Tibial artery (tissue), 4 donors: ENCODE measurements at regions not wholly inside any gene's neighbourhood (a gene's known extent, or its start where the extent isn't known, plus 50 kb on each side); places are given as distances from the start of the nearest gene placed in this dataset.

Source experiments
- DNase-seq, 2 donors: peaks; one replicate each; pipeline ENCODE4 v3.0.0-alpha.2; 2019
- H3K27ac ChIP-seq, 2 donors: fragments of 200-600 bp; sonication (generic) in 1 of 2; 1 replicate in 1 of 2; 2 replicates in 1 of 2; pipeline ENCODE4 v1.5.1; 2018 to 2019; ENCODE audit warnings: mild to moderate bottlenecking in 1 of 2
- H3K27me3 ChIP-seq, 2 donors: fragments of 200-600 bp; sonication (generic) in 1 of 2; one replicate each; pipeline versions ENCODE4 v1.5.1 to v1.6.0; 2016 to 2019
- H3K36me3 ChIP-seq, 3 donors: fragments of 200-600 bp; sonication (generic) in 2 of 3; one replicate each; pipeline ENCODE4 v1.5.1; 2016 to 2019; ENCODE audit warnings: mild to moderate bottlenecking in 2 of 3
- H3K4me1 ChIP-seq, 4 donors: fragments of 200-600 bp; sonication (generic) in 2 of 4; 1 replicate in 3 of 4; 2 replicates in 1 of 4; pipeline ENCODE4 v1.5.1; 2016 to 2019
- H3K4me3 ChIP-seq, 2 donors: fragments of 200-600 bp; sonication (generic) in 1 of 2; 1 replicate in 1 of 2; 2 replicates in 1 of 2; pipeline ENCODE4 v1.5.1; 2018 to 2019; ENCODE audit warnings: mild to moderate bottlenecking in 2 of 2
- H3K9me3 ChIP-seq, 3 donors: fragments of 200-600 bp; sonication (generic) in 1 of 3; one replicate each; pipeline ENCODE4 v1.5.1; 2016 to 2019
- intact Hi-C: fragments of 100-400 bp; cut with DNase I; formaldehyde crosslinking; loops from one replicate; pipeline ENCODE4 v1.15.0; 2023; ENCODE audit warnings: low total_unique reads
- TF ChIP-seq, protein P1 (sequence below), 2 experiments: fragments of 200-600 bp in 1 of 2; fragments of 450-650 bp in 1 of 2; IDR thresholded peaks; one replicate each; pipeline ENCODE4 v1.5.1; 2017 to 2019; ENCODE audit warnings: antibody characterized with exemption in 2 of 2, mild to moderate bottlenecking in 1 of 2, moderate library complexity in 1 of 2

- TF ChIP-seq, protein P1, sequence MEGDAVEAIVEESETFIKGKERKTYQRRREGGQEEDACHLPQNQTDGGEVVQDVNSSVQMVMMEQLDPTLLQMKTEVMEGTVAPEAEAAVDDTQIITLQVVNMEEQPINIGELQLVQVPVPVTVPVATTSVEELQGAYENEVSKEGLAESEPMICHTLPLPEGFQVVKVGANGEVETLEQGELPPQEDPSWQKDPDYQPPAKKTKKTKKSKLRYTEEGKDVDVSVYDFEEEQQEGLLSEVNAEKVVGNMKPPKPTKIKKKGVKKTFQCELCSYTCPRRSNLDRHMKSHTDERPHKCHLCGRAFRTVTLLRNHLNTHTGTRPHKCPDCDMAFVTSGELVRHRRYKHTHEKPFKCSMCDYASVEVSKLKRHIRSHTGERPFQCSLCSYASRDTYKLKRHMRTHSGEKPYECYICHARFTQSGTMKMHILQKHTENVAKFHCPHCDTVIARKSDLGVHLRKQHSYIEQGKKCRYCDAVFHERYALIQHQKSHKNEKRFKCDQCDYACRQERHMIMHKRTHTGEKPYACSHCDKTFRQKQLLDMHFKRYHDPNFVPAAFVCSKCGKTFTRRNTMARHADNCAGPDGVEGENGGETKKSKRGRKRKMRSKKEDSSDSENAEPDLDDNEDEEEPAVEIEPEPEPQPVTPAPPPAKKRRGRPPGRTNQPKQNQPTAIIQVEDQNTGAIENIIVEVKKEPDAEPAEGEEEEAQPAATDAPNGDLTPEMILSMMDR (IDR thresholded peaks at IDR 0.05) = no peak
- no peak for DNase-seq
- H3K4me1 ChIP-seq = no peaks in the 10 kb centered on the region
- no peak overlapping the region for H3K4me3 ChIP-seq
- intact Hi-C loops = no loop called here
- no peak overlapping the region for H3K27ac ChIP-seq
- no peaks in the 10 kb centered on the region for H3K27me3 ChIP-seq
- no peaks in the 10 kb centered on the region for H3K9me3 ChIP-seq
- no peaks in the 10 kb centered on the region for H3K36me3 ChIP-seq
Measured at GRCh38 chr6:147972448-147972847, 370.2 kb upstream of the SASH1 start.

DNA sequence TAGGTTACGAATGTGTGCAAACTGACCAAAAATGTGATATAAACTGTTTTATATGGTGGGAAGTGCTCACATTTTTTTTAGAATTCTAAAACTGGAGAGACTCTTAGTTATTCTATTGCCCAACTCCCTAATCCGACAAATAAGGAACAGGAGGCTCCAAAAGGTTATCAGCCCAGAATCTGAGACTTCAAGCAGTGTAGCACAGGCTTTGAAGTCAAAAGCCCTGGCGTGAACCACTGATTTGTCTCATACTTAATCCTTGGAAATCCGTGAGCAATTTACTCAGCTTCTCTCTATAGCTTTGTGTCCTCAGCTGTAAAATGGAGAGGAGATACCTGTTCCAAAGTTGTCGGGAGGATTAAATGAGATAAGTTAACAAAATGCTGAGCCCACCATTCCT lies 368.8 kb upstream of the SASH1 start:
- H3K27ac ChIP-seq = no peak overlapping the region
- DNase-seq = no peak
- intact Hi-C loops = no loop called here
- H3K4me1 ChIP-seq = no peaks in the 10 kb centered on the region
- TF ChIP-seq, protein P1 (IDR thresholded peaks at IDR 0.05) = no peak
- H3K4me3 ChIP-seq = no peak overlapping the region
- H3K27me3 ChIP-seq = no peaks in the 10 kb centered on the region
- no peaks in the 10 kb centered on the region for H3K9me3 ChIP-seq
- no peaks in the 10 kb centered on the region for H3K36me3 ChIP-seq

DNA sequence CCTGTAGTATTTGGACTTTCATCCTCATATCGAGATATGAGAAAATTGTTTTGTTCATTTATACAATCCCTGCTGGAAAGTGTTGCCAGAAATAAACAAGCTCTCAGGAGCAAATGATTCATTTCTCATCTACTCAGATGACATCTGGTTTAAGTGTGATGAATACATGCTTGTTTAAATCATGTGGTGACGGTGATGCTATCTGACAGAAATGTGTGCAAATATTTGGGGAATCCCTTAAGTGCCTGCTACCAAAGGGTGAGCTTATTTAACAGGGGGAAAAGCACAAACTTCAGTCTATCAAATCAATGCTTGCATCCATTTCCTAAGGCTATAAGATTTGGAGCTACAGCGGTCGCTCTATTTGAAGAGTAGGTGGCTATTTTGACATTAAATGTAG lies 368.3 kb upstream of the SASH1 start:
- no peak for DNase-seq
- H3K27ac ChIP-seq = no peak overlapping the region
- no peaks in the 10 kb centered on the region for H3K4me1 ChIP-seq
- no peaks in the 10 kb centered on the region for H3K27me3 ChIP-seq
- no peaks in the 10 kb centered on the region for H3K9me3 ChIP-seq
- intact Hi-C loops = no loop called here
- no peak overlapping the region for H3K4me3 ChIP-seq
- TF ChIP-seq, protein P1 (IDR thresholded peaks at IDR 0.05) = no peak
- H3K36me3 ChIP-seq = no peaks in the 10 kb centered on the region

- DNase-seq = no peak
- intact Hi-C loops = no loop called here
- Histone ChIP-seq H3K9me3 (no peaks in the 10 kb centered on the region), H3K4me1 (no peaks in the 10 kb centered on the region), H3K4me3 (no peak overlapping the region), H3K27me3 (no peaks in the 10 kb centered on the region), H3K36me3 (no peaks in the 10 kb centered on the region), H3K27ac (no peak overlapping the region)
- TF ChIP-seq, protein P1 (IDR thresholded peaks at IDR 0.05) = no peak
Measured at GRCh38 chr6:147977851-147978465, 364.7 kb upstream of the SASH1 start.

DNA sequence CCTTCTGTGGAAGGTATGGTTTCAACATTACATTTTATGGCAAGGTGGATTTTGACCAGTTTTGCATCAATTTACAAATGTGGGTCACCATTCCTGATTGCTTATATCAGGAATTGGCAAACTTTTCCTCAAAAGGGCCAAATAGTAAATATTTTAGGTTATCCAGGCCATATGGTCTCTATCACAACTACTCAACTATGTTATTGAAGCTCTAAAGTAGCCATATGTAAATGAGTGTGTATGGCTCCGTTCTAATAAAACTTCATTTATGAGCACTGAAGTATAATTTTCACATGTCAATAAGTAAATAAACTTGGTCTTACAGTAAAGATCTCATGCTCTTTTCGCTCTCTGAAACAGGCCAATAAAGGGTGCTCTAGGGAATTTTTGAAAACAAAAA lies 362.7 kb upstream of the SASH1 start:
- H3K4me3 ChIP-seq = no peak overlapping the region
- intact Hi-C loops = no loop called here
- no peak for DNase-seq
- no peak overlapping the region for H3K27ac ChIP-seq
- peaks cover 0 to 8% (median 0%) of the 10 kb centered on the region in 4 donors for H3K4me1 ChIP-seq
- TF ChIP-seq, protein P1 (IDR thresholded peaks at IDR 0.05) = no peak
- no peaks in the 10 kb centered on the region for H3K36me3 ChIP-seq
- no peaks in the 10 kb centered on the region for H3K9me3 ChIP-seq
- H3K27me3 ChIP-seq = no peaks in the 10 kb centered on the region
